ENCODE measurements at regions not wholly inside any gene's neighbourhood (a gene's known extent, or its start where the extent isn't known, plus 50 kb on each side); places are given as distances from the start of the nearest gene placed in this dataset.

GRCh38 chr12:130102266-130102665, 60.0 kb upstream of the FZD10 start:
- no peak for DNase-seq (ENCODE audit: low spot score)

- DNase-seq (ENCODE audit: low spot score) = no peak
These were observed 57.6 kb upstream of the FZD10 start for GRCh38 chr12:130104571-130105106.

- DNase-seq (ENCODE audit: low spot score) = no peak
These were observed 53.0 kb upstream of the FZD10 start for GRCh38 chr12:130109062-130109945.

GRCh38 chr12:130110914-130111313, 51.4 kb upstream of the FZD10 start:
- no peak for DNase-seq (ENCODE audit: low spot score)

GRCh38 chr12:130111965-130112496, 50.2 kb upstream of the FZD10 start:
- DNase-seq (ENCODE audit: low spot score) = no peak
